K562 (cell line): ENCODE measurements at regions not wholly inside any gene's neighbourhood (a gene's known extent, or its start where the extent isn't known, plus 50 kb on each side); places are given as distances from the start of the nearest gene placed in this dataset.

Experiments
- ATAC-seq: fragments of 200-7000 bp; cut with Tn5 transposase; 3 replicates; pipeline ENCODE4 v1.9.1; 2020; ENCODE audit warnings: moderate library complexity
- BruUV-seq: library from RNA; stranded (reverse); fragments of 400-500 nt; replicated peaks from 2 replicates; lab custom pipeline; 2021; lab: Mats Ljungman, UMichigan
- CTCF ChIA-PET: fragments of 300-600 bp; formaldehyde crosslinking; extraction: SDS; loops from one replicate; lab custom pipeline; 2021; ENCODE audit warnings: low intra/inter-chr PET ratio; lab: Yijun Ruan, JAX
- POLR2A ChIA-PET: fragments of 300-600, 350-650 bp; sonication (Branson Sonifier 250); formaldehyde crosslinking; extraction: SDS; loops from one replicate; lab custom pipeline; 2021; ENCODE audit warnings: antibody characterized with exemption, inconsistent platforms; lab: Yijun Ruan, JAX
- DNase-seq, 4 experiments: peaks; one replicate each; pipeline versions ENCODE4 v3.0.0 to v3.0.0-alpha.2; 2011 to 2018; ENCODE audit warnings: low spot score in 3 of 4, mixed read lengths in 3 of 4; ENCODE audit errors: extremely low read depth in 1 of 4
- FAIRE-seq: peaks from 2 replicates; lab custom pipeline; 2011; peaks lifted over from hg19 to GRCh38; lab: Jason Lieb, UNC
- H2AFZ ChIP-seq: 2 replicates; pipeline ENCODE4 v1.6.0; 2011; ENCODE audit warnings: low read depth, low read length, control low read depth, inconsistent platforms
- H3K27ac ChIP-seq: fragments of 200-600 bp; 3 replicates; pipeline ENCODE4 v1.8.0; 2011; ENCODE audit warnings: low read depth, mild to moderate bottlenecking, control low read depth, inconsistent platforms, low read length, moderate library complexity, mixed read lengths; ENCODE audit errors: extremely low read depth
- H3K27me3 ChIP-seq, 2 experiments: fragments of 300-600 bp in 1 of 2; 2 replicates in 1 of 2; 3 replicates in 1 of 2; pipeline versions ENCODE4 v1.6.0 to v1.8.0; 2011; ENCODE audit warnings: inconsistent platforms in 2 of 2, low read length in 2 of 2, mild to moderate bottlenecking in 1 of 2, mixed read lengths in 1 of 2, moderate library complexity in 1 of 2; ENCODE audit not compliant: control insufficient read depth in 2 of 2, insufficient read depth in 2 of 2
- H3K36me3 ChIP-seq: fragments of 300-600 bp; 3 replicates; pipeline ENCODE4 v1.8.0; 2011; ENCODE audit warnings: mild to moderate bottlenecking, low read length, inconsistent platforms; ENCODE audit not compliant: control insufficient read depth, insufficient read depth
- H3K4me1 ChIP-seq, 2 experiments: fragments of 200-600 bp in 1 of 2; replicated peaks in 1 of 2; 2 replicates in 1 of 2; 3 replicates in 1 of 2; pipeline versions ENCODE4 v1.5.1 to v1.8.0; 2011; ENCODE audit warnings: inconsistent platforms in 2 of 2, low read length in 2 of 2, mild to moderate bottlenecking in 1 of 2, mixed read lengths in 1 of 2, moderate library complexity in 1 of 2; ENCODE audit not compliant: control insufficient read depth in 2 of 2, insufficient read depth in 2 of 2
- H3K4me2 ChIP-seq: 2 replicates; pipeline ENCODE4 v1.6.1; 2011; ENCODE audit warnings: low read length, control low read depth, inconsistent platforms, mixed read lengths; ENCODE audit not compliant: insufficient read depth
- H3K4me3 ChIP-seq: fragments of 200-600 bp; sonication (generic), shearing (Covaris generic); 2 replicates; pipeline ENCODE4 v1.5.1; 2016; ENCODE audit warnings: control low read depth, inconsistent platforms
- H3K79me2 ChIP-seq: fragments of 200-600 bp; 3 replicates; pipeline ENCODE4 v1.8.0; 2011; ENCODE audit warnings: low read length, inconsistent platforms; ENCODE audit not compliant: control insufficient read depth, insufficient read depth
- H3K9ac ChIP-seq, 2 experiments: 2 replicates each; pipeline versions ENCODE4 v1.6.0 to v1.6.1; 2011; ENCODE audit warnings: low read depth in 2 of 2, low read length in 2 of 2, control low read depth in 1 of 2, inconsistent platforms in 1 of 2, mild to moderate bottlenecking in 1 of 2, mixed read lengths in 1 of 2; ENCODE audit not compliant: insufficient read depth in 1 of 2
- H3K9me1 ChIP-seq: one replicate; pipeline ENCODE4 v1.6.0; 2011; ENCODE audit warnings: inconsistent platforms, mild to moderate bottlenecking, low read length, moderate library complexity; ENCODE audit not compliant: control insufficient read depth, insufficient read depth
- H3K9me3 ChIP-seq: replicated peaks from 2 replicates; pipeline ENCODE4 v1.5.1; 2011; ENCODE audit warnings: low read depth, low read length, inconsistent platforms; ENCODE audit not compliant: control insufficient read depth, insufficient read depth
- H4K20me1 ChIP-seq: replicated peaks from 2 replicates; pipeline ENCODE4 v1.6.1; 2011; ENCODE audit warnings: low read length, inconsistent platforms, mixed read lengths; ENCODE audit not compliant: control insufficient read depth, insufficient read depth
- BRD9 ChIP-seq: fragments of 450-650 bp; IDR thresholded peaks from 2 replicates; pipeline ENCODE4 v1.6.1; 2018; ENCODE audit warnings: low read depth; ENCODE audit not compliant: partially characterized antibody
- DMBX1 ChIP-seq: fragments of 250-450 bp; sonication (Bioruptor Pico); IDR thresholded peaks from 2 replicates; pipeline ENCODE4 v1.8.0; 2022; ENCODE audit warnings: inconsistent platforms, mild to moderate bottlenecking, moderate library complexity, borderline replicate concordance
- FIP1L1 ChIP-seq: fragments of 200-400 bp; formaldehyde crosslinking; IDR thresholded peaks from 2 replicates; pipeline ENCODE4 v1.6.1; 2018; ENCODE audit warnings: mild to moderate bottlenecking, low read depth, low read length; ENCODE audit not compliant: poor library complexity, severe bottlenecking
- GABPB1 ChIP-seq: sonication (generic); formaldehyde crosslinking; IDR thresholded peaks from 2 replicates; pipeline ENCODE4 v1.8.0; 2022; ENCODE audit warnings: mild to moderate bottlenecking, missing genetic modification reagents
- HNRNPL ChIP-seq: fragments of 200-400 bp; formaldehyde crosslinking; IDR thresholded peaks from 2 replicates; pipeline ENCODE4 v1.6.1; 2017; ENCODE audit warnings: low read depth, mild to moderate bottlenecking, low read length
- IRF9 ChIP-seq: fragments of 450-650 bp; IDR thresholded peaks from 2 replicates; pipeline ENCODE4 v1.6.1; 2016; ENCODE audit warnings: missing biosample characterization, missing genetic modification characterization
- KDM1A ChIP-seq, 2 experiments: fragments of 450-650 bp; IDR thresholded peaks; 2 replicates each; pipeline ENCODE4 v1.6.1; 2016; ENCODE audit warnings: mild to moderate bottlenecking in 2 of 2
- KDM2B ChIP-seq: fragments of 250-450 bp; sonication (Bioruptor Pico); IDR thresholded peaks from 2 replicates; pipeline ENCODE4 v1.8.0; 2021; ENCODE audit warnings: mild to moderate bottlenecking, moderate library complexity
- NFXL1 ChIP-seq: fragments of 450-650 bp; formaldehyde crosslinking; IDR thresholded peaks from 2 replicates; pipeline ENCODE4 v1.4.0; 2021; ENCODE audit warnings: mild to moderate bottlenecking
- TCFL5 ChIP-seq: fragments of 250-450 bp; sonication (Bioruptor Pico); conservative IDR thresholded peaks from 2 replicates; pipeline ENCODE4 v1.6.1; 2021; ENCODE audit warnings: mild to moderate bottlenecking, moderate library complexity, matching md5 sums
- ZNF143 ChIP-seq: sonication (generic); formaldehyde crosslinking; IDR thresholded peaks from 2 replicates; pipeline ENCODE4 v1.9.0; 2022; ENCODE audit warnings: mild to moderate bottlenecking, missing genetic modification reagents
- ZNF77 ChIP-seq: fragments of 250-450 bp; sonication (Bioruptor Pico); IDR thresholded peaks from 2 replicates; pipeline ENCODE4 v1.5.0; 2020
- WGBS: fragments of 100-300 bp; shearing (Covaris generic); methylation state at CpG from one replicate; pipeline ENCODE4 v1.1.6; 2016; ENCODE audit warnings: low coverage, mixed read lengths; ENCODE audit not compliant: insufficient coverage; ENCODE audit errors: missing lambda C conversion rate; 5-methylcytosine and 5-hydroxymethylcytosine counted together
- in situ Hi-C: fragments of 300-500 bp; cut with MboI; formaldehyde crosslinking; loops from 4 replicates; pipeline ENCODE4 v1.15.0; 2018; ENCODE audit warnings: inconsistent platforms, mixed read lengths
- intact Hi-C: fragments of 100-400 bp; cut with micrococcal nuclease; formaldehyde crosslinking; loops from 2 replicates; pipeline ENCODE4 v1.14.2; 2022

DNA sequence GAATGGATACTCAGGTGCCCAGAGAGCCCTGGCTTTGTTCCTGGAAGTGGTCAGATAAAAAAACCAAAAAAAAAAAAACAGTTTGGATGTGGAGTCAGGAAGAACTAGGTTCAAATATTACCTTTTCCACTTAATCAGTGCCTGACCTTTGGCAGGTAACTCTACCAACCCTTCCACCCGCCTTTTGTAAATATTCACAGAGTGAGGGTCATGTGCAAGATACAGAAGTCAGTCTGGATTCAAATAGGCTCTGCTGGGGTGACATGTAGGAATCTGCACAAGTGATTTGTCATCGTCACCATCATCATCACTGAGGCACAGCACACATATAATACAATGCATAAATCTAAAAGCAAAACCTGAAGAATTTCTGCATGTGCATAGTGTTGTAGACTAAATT is 490.7 kb downstream of the MIAT start:
- Histone ChIP-seq H3K9ac (no peak overlapping the region), H3K79me2 (no peaks in the 10 kb centered on the region), H2AFZ (no peak overlapping the region), H3K4me2 (no peak overlapping the region), H3K9me1 (no peaks in the 10 kb centered on the region), H3K27ac (no peak overlapping the region), H3K9me3 (no peaks in the 10 kb centered on the region), H3K4me3 (no peak overlapping the region), H3K36me3 (no peaks in the 10 kb centered on the region), H3K4me1 (no peaks in the 10 kb centered on the region), H4K20me1 (no peaks in the 10 kb centered on the region), H3K27me3 (no peaks in the 10 kb centered on the region; a peak in 1 of 5 replicates)
- ChIA-PET POLR2A (no interaction called here), CTCF (no interaction called here)
- ATAC-seq (no peak), FAIRE-seq (no peak), DNase-seq (no peak)
- no peak for TF ChIP-seq IRF9 (tag)
- no peak for TF ChIP-seq ZNF143 (CRISPR knock-in tag)
- no peak for TF ChIP-seq KDM2B (CRISPR knock-in tag)
- TF ChIP-seq BRD9, result no peak
- no peak for TF ChIP-seq NFXL1 (CRISPR knock-in tag)
- TF ChIP-seq DMBX1, result no peak
- TF ChIP-seq HNRNPL, result no peak
- TF ChIP-seq KDM1A (IDR thresholded peaks at IDR 0.05), result no peak
- no peak for TF ChIP-seq GABPB1 (CRISPR knock-in tag)
- no peak for TF ChIP-seq ZNF77
- TF ChIP-seq TCFL5 (CRISPR knock-in tag), result no peak
- TF ChIP-seq FIP1L1, result no peak
- intact Hi-C loops, result no loop called here
- in situ Hi-C loops, result no loop called here
- BruUV-seq, result no TSS peak
- 0% methylated on average over 1 of the region's 2 CpGs for WGBS
